Liver (tissue), 8 donors: ENCODE measurements at regions not wholly inside any gene's neighbourhood (a gene's known extent, or its start where the extent isn't known, plus 50 kb on each side); places are given as distances from the start of the nearest gene placed in this dataset.

Source experiments
- DNase-seq: peaks from one replicate; pipeline ENCODE4 v3.0.0-alpha.2; 2017; ENCODE audit warnings: low spot score
- H3K27ac ChIP-seq, 2 donors: one replicate each; pipeline ENCODE4 v1.7.0; 2013; ENCODE audit warnings: inconsistent platforms in 2 of 2, low read length in 2 of 2, control low read depth in 1 of 2, low read depth in 1 of 2, mild to moderate bottlenecking in 1 of 2
- H3K27me3 ChIP-seq, 4 donors: one replicate each; pipeline versions ENCODE4 v1.6.1 to v1.7.0; 2013; ENCODE audit warnings: low read length in 3 of 4, inconsistent platforms in 1 of 4, mild to moderate bottlenecking in 1 of 4, moderate library complexity in 1 of 4; ENCODE audit not compliant: control insufficient read depth in 4 of 4, insufficient read depth in 4 of 4
- H3K36me3 ChIP-seq, 4 donors: one replicate each; pipeline versions ENCODE4 v1.6.1 to v1.7.0; 2013; ENCODE audit warnings: low read length in 3 of 4, mild to moderate bottlenecking in 3 of 4, low read depth in 1 of 4, moderate library complexity in 1 of 4; ENCODE audit not compliant: control insufficient read depth in 4 of 4, insufficient read depth in 3 of 4
- H3K4me1 ChIP-seq, 4 donors: one replicate each; pipeline versions ENCODE4 v1.6.1 to v1.7.0; 2013; ENCODE audit warnings: low read length in 3 of 4, mild to moderate bottlenecking in 3 of 4, moderate library complexity in 1 of 4; ENCODE audit not compliant: control insufficient read depth in 4 of 4, insufficient read depth in 4 of 4
- H3K4me3 ChIP-seq, 3 donors: one replicate each; pipeline versions ENCODE4 v1.6.1 to v1.7.0; 2013; ENCODE audit warnings: low read length in 3 of 3, control low read depth in 1 of 3, low read depth in 1 of 3, mild to moderate bottlenecking in 1 of 3
- H3K9ac ChIP-seq, 2 donors: one replicate each; pipeline ENCODE4 v1.7.0; 2013; ENCODE audit warnings: low read length in 2 of 2, mild to moderate bottlenecking in 2 of 2, moderate library complexity in 2 of 2, control low read depth in 1 of 2, low read depth in 1 of 2
- H3K9me3 ChIP-seq, 4 donors: one replicate each; pipeline versions ENCODE4 v1.6.1 to v1.7.0; 2013; ENCODE audit warnings: low read length in 3 of 4; ENCODE audit not compliant: control insufficient read depth in 4 of 4
- ATF3 ChIP-seq: IDR thresholded peaks from 2 replicates; pipeline ENCODE4 v1.6.1; 2016; ENCODE audit warnings: antibody characterized with exemption
- CTCF ChIP-seq: fragments of 150-350 bp; IDR thresholded peaks from 2 replicates; pipeline ENCODE4 v1.5.1; 2017; ENCODE audit warnings: improper control_type of control experiment, low read depth, low read length; ENCODE audit not compliant: missing input control
- EGR1 ChIP-seq, 2 donors: IDR thresholded peaks; 2 replicates each; pipeline ENCODE4 v1.6.1; 2016 to 2018; ENCODE audit warnings: antibody characterized with exemption in 2 of 2, low read depth in 2 of 2
- FOXA1 ChIP-seq: IDR thresholded peaks from 2 replicates; pipeline ENCODE4 v1.6.1; 2016; ENCODE audit warnings: antibody characterized with exemption
- GABPA ChIP-seq, 2 donors: IDR thresholded peaks in 1 of 2; conservative IDR thresholded peaks in 1 of 2; 2 replicates each; pipeline ENCODE4 v1.6.1; 2016; ENCODE audit warnings: antibody characterized with exemption in 2 of 2, mild to moderate bottlenecking in 1 of 2, moderate library complexity in 1 of 2
- HNF4A ChIP-seq, 2 donors: conservative IDR thresholded peaks; 2 replicates each; pipeline ENCODE4 v1.6.1; 2016; ENCODE audit warnings: antibody characterized with exemption in 2 of 2, mild to moderate bottlenecking in 2 of 2
- HNF4G ChIP-seq: IDR thresholded peaks from 2 replicates; pipeline ENCODE4 v1.6.1; 2016; ENCODE audit warnings: antibody characterized with exemption
- JUND ChIP-seq, 2 donors: IDR thresholded peaks; 2 replicates each; pipeline ENCODE4 v1.6.1; 2016; ENCODE audit warnings: antibody characterized with exemption in 2 of 2
- MAX ChIP-seq: IDR thresholded peaks from 2 replicates; pipeline ENCODE4 v1.6.1; 2016; ENCODE audit warnings: antibody characterized with exemption
- NR2F2 ChIP-seq: IDR thresholded peaks from 2 replicates; pipeline ENCODE4 v1.6.1; 2016; ENCODE audit warnings: antibody characterized with exemption
- RAD21 ChIP-seq, 2 donors: IDR thresholded peaks; 2 replicates each; pipeline ENCODE4 v1.6.1; 2016; ENCODE audit warnings: antibody characterized with exemption in 2 of 2, mild to moderate bottlenecking in 2 of 2
- REST ChIP-seq: IDR thresholded peaks from 2 replicates; pipeline ENCODE4 v1.6.1; 2016; ENCODE audit warnings: antibody characterized with exemption, mild to moderate bottlenecking
- RXRA ChIP-seq, 2 donors: IDR thresholded peaks; 2 replicates each; pipeline ENCODE4 v1.6.1; 2017 to 2018; ENCODE audit warnings: antibody characterized with exemption in 2 of 2, mild to moderate bottlenecking in 1 of 2
- SP1 ChIP-seq: IDR thresholded peaks from 2 replicates; pipeline ENCODE4 v1.6.1; 2018; ENCODE audit warnings: antibody characterized with exemption, mild to moderate bottlenecking
- TAF1 ChIP-seq: conservative IDR thresholded peaks from 2 replicates; pipeline ENCODE4 v1.6.1; 2016; ENCODE audit warnings: antibody characterized with exemption, mild to moderate bottlenecking
- ZBTB33 ChIP-seq: IDR thresholded peaks from 2 replicates; pipeline ENCODE4 v1.6.1; 2016; ENCODE audit warnings: antibody characterized with exemption
- WGBS: extraction: QIAGEN DNeasy Blood & Tissue Kit; methylation state at CpG from one replicate; pipeline ENCODE4 v1.1.7; 2013; 5-methylcytosine and 5-hydroxymethylcytosine counted together
- donor health status: healthy.
- donor health status: healthy.
- donor health status: healthy.
- donor health status: healthy.
- donor health status: healthy.

- peaks cover 0 to 11% (median 9%) of the 10 kb centered on the region in 4 donors for H3K4me1 ChIP-seq
- H3K27ac ChIP-seq, result no peak overlapping the region
- DNase-seq, result no peak
- H3K4me3 ChIP-seq, result no peak overlapping the region
- no peaks in the 10 kb centered on the region for H3K9me3 ChIP-seq
- no peaks in the 10 kb centered on the region for H3K36me3 ChIP-seq
- WGBS, result 89% methylated on average over 5 of the region's 5 CpGs
- H3K9ac ChIP-seq, result no peak overlapping the region
- TF ChIP-seq HNF4G (no peak), RXRA (IDR thresholded peaks at IDR 0.05) (no peak), GABPA (IDR thresholded peaks at IDR 0.05 in 1 of 2, conservative IDR thresholded peaks at IDR 0.05 in 1 of 2) (no peak), SP1 (no peak), TAF1 (no peak), CTCF (no peak), ZBTB33 (no peak), FOXA1 (no peak), RAD21 (IDR thresholded peaks at IDR 0.05) (no peak), ATF3 (no peak), MAX (no peak), EGR1 (IDR thresholded peaks at IDR 0.05; ENCODE audit: low read depth in 2 of 2) (no peak), REST (no peak)
- no peaks in the 10 kb centered on the region for H3K27me3 ChIP-seq
Measured at GRCh38 chr20:4597215-4597614, 89.0 kb upstream of the PRNP start.

- H3K27ac ChIP-seq, result no peak overlapping the region
- no peaks in the 10 kb centered on the region for H3K9me3 ChIP-seq
- WGBS, result 58% methylated on average over 9 of the region's 9 CpGs
- TF ChIP-seq FOXA1 (no peak), TAF1 (no peak), GABPA (IDR thresholded peaks at IDR 0.05 in 1 of 2, conservative IDR thresholded peaks at IDR 0.05 in 1 of 2) (no peak), HNF4A (conservative IDR thresholded peaks at IDR 0.05) (no peak), RAD21 (IDR thresholded peaks at IDR 0.05) (no peak), JUND (IDR thresholded peaks at IDR 0.05) (no peak), RXRA (IDR thresholded peaks at IDR 0.05) (no peak), ATF3 (no peak), NR2F2 (no peak), EGR1 (IDR thresholded peaks at IDR 0.05; ENCODE audit: low read depth in 2 of 2) (no peak), CTCF (no peak), REST (no peak)
- DNase-seq, result no peak
- no peak overlapping the region for H3K4me3 ChIP-seq
- no peaks in the 10 kb centered on the region for H3K36me3 ChIP-seq
- H3K4me1 ChIP-seq, result peaks cover 1 to 12% (median 10%) of the 10 kb centered on the region in 4 donors
- H3K9ac ChIP-seq, result no peak overlapping the region
- H3K27me3 ChIP-seq, result no peaks in the 10 kb centered on the region
Measured at GRCh38 chr20:4593149-4593525, 93.1 kb upstream of the PRNP start.
